ENCODE measurements at regions not wholly inside any gene's neighbourhood (a gene's known extent, or its start where the extent isn't known, plus 50 kb on each side); places are given as distances from the start of the nearest gene placed in this dataset.

DNA sequence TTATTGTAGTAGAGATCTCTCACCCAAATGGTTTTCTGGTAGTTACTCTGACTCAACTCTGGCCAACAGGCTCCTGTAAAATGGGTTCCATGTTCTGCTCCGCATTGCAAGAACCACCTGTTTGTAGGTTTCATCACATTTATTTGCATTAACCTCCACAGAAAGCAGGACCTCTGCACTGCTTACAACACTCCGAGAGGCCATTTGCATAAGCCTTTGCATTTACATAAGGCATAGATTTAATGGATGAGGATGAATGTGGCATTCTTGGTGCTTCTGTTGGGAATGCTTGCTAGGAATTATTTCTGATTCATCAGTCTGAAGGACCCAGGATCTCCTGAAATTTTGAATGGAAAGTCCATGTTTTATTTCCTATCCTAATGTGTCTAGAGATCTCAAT, 320.1 kb downstream of the ZNF621 start:
- peaks cover 4% of the 10 kb centered on the region in 2 experiments; a peak in 1 of 4 replicates for H3K9me3 ChIP-seq (ENCODE audit: insufficient read depth in 2 of 2, low read depth in 1 of 2, low read length in 1 of 2)
- no peak for DNase-seq (ENCODE audit: low read depth in 1 of 2, low spot score in 2 of 2)
- WGBS, 2 experiments (ENCODE audit: extremely low coverage in 1 of 2, insufficient coverage in 1 of 2, insufficient read length in 1 of 2, insufficient replicate concordance in 2 of 2, low coverage in 1 of 2, low lambda C conversion rate in 2 of 2, missing lambda C conversion rate in 1 of 2), result 72% methylated on average over 2 of the region's 2 CpGs; no CpG with 5 or more reads in 1 of the 2 experiments
- H3K23me2 ChIP-seq (ENCODE audit: low read depth, low read length), result no peaks in the 10 kb centered on the region; the same call in 1 of the 2 replicates
- POLR2A ChIA-PET (ENCODE audit: partially characterized antibody), result no interaction called here
- no peak overlapping the region for H4K5ac ChIP-seq (ENCODE audit: insufficient read length, low read depth, low read length)
- H3K27ac ChIP-seq (ENCODE audit: low read depth, low read length), result no peak overlapping the region
- H3K9ac ChIP-seq (replicated peaks in 1 of 4; ENCODE audit: extremely low read depth in 1 of 4, low read depth in 3 of 4, low read length in 3 of 4), result no peak overlapping the region
- no peak overlapping the region for H4K91ac ChIP-seq (replicated peaks; ENCODE audit: insufficient read length, low read length)
- no peaks in the 10 kb centered on the region for H4K20me1 ChIP-seq (replicated peaks in 1 of 2; ENCODE audit: control insufficient read depth in 1 of 2, insufficient read depth in 2 of 2, low read length in 2 of 2)
- H2BK15ac ChIP-seq (ENCODE audit: low read length), result no peak overlapping the region; the same call in 1 of the 2 replicates
- H2AK5ac ChIP-seq (ENCODE audit: low read depth, low read length), result no peak overlapping the region
- no peaks in the 10 kb centered on the region for H3K36me3 ChIP-seq (ENCODE audit: control insufficient read depth in 2 of 4, insufficient read depth in 4 of 4, low read length in 3 of 4)
- H3K56ac ChIP-seq (replicated peaks; ENCODE audit: insufficient read length, low read depth, low read length), result no peak overlapping the region
- H3K4me3 ChIP-seq (ENCODE audit: extremely low read depth in 1 of 4, insufficient read depth in 2 of 4, low read depth in 3 of 4, low read length in 4 of 4), result no peak overlapping the region
- H3K18ac ChIP-seq (ENCODE audit: extremely low read depth, low read length), result no peak overlapping the region
- no peak overlapping the region for H2AFZ ChIP-seq (ENCODE audit: low read length)
- H3K4ac ChIP-seq (replicated peaks; ENCODE audit: insufficient read length, low read depth, low read length), result no peak overlapping the region
- CTCF ChIA-PET (ENCODE audit: partially characterized antibody), result no interaction called here
- H3K79me2 ChIP-seq (ENCODE audit: control insufficient read depth in 1 of 2, insufficient read depth in 2 of 2, low read length in 2 of 2), result no peaks in the 10 kb centered on the region
- peaks cover 6 to 10% (median 8%) of the 10 kb centered on the region in 4 experiments; a peak in 6 of 7 replicates for H3K4me1 ChIP-seq (replicated peaks in 1 of 4; ENCODE audit: control insufficient read depth in 3 of 4, insufficient read depth in 4 of 4, low read length in 3 of 4)
- no peak overlapping the region for H3K4me2 ChIP-seq (ENCODE audit: insufficient read depth in 1 of 2, low read depth in 2 of 2, low read length in 2 of 2)
- H4K8ac ChIP-seq (ENCODE audit: extremely low read depth, insufficient read depth, low read length), result no peak overlapping the region
- no peaks in the 10 kb centered on the region for H3K27me3 ChIP-seq (replicated peaks in 1 of 4; ENCODE audit: control insufficient read depth in 3 of 4, extremely low read depth in 1 of 4, insufficient read depth in 3 of 4, low read length in 3 of 4)
- H2BK5ac ChIP-seq (ENCODE audit: low read depth, low read length), result no peak overlapping the region
- no peak overlapping the region for H3K14ac ChIP-seq (ENCODE audit: insufficient read length)
- no peak overlapping the region for H3K23ac ChIP-seq (ENCODE audit: insufficient read length)
- no peaks in the 10 kb centered on the region for H3K79me1 ChIP-seq (ENCODE audit: low read depth, low read length)
- peak overlapping the region; percentile 43; the same call in 1 of the 2 replicates for H2BK20ac ChIP-seq (ENCODE audit: low read length)
- no peak overlapping the region for H2BK12ac ChIP-seq (ENCODE audit: low read depth, low read length)
- no peak overlapping the region for H2BK120ac ChIP-seq (replicated peaks; ENCODE audit: low read depth, low read length)
- no peak for FAIRE-seq
- no peak for TF ChIP-seq NANOG (IDR thresholded peaks at IDR 0.05; ENCODE audit: insufficient read depth, low read depth, low read length, poor library complexity, severe bottlenecking)
- no peak for TF ChIP-seq SAP30 (IDR thresholded peaks at IDR 0.05; ENCODE audit: insufficient read depth, insufficient replicate concordance, low read length)
- TF ChIP-seq, protein P1, sequence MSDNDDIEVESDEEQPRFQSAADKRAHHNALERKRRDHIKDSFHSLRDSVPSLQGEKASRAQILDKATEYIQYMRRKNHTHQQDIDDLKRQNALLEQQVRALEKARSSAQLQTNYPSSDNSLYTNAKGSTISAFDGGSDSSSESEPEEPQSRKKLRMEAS (IDR thresholded peaks at IDR 0.05), result no peak
- TF ChIP-seq JUN (IDR thresholded peaks at IDR 0.05; ENCODE audit: low read depth, low read length), result no peak
- TF ChIP-seq SP2 (IDR thresholded peaks at IDR 0.05; ENCODE audit: low read length), result no peak
- no peak for TF ChIP-seq POU5F1 (IDR thresholded peaks at IDR 0.05; ENCODE audit: low read depth, low read length)
- no peak for TF ChIP-seq CEBPB (IDR thresholded peaks at IDR 0.05; ENCODE audit: low read depth, low read length)
- TF ChIP-seq POLR2A (IDR thresholded peaks at IDR 0.05; ENCODE audit: control extremely low read depth in 1 of 2, low read depth in 2 of 2, low read length in 2 of 2), result no peak
- TF ChIP-seq TAF1 (IDR thresholded peaks at IDR 0.05; ENCODE audit: low read depth, low read length), result no peak
- TF ChIP-seq CHD1 (IDR thresholded peaks at IDR 0.05; ENCODE audit: low read depth, low read length), result no peak
- TF ChIP-seq, protein P2, sequence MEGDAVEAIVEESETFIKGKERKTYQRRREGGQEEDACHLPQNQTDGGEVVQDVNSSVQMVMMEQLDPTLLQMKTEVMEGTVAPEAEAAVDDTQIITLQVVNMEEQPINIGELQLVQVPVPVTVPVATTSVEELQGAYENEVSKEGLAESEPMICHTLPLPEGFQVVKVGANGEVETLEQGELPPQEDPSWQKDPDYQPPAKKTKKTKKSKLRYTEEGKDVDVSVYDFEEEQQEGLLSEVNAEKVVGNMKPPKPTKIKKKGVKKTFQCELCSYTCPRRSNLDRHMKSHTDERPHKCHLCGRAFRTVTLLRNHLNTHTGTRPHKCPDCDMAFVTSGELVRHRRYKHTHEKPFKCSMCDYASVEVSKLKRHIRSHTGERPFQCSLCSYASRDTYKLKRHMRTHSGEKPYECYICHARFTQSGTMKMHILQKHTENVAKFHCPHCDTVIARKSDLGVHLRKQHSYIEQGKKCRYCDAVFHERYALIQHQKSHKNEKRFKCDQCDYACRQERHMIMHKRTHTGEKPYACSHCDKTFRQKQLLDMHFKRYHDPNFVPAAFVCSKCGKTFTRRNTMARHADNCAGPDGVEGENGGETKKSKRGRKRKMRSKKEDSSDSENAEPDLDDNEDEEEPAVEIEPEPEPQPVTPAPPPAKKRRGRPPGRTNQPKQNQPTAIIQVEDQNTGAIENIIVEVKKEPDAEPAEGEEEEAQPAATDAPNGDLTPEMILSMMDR (IDR thresholded peaks at IDR 0.05; ENCODE audit: control extremely low read depth in 1 of 3, insufficient read depth in 1 of 3, low read depth in 1 of 3, low read length in 3 of 3), result no peak
- no peak for TF ChIP-seq EZH2 (IDR thresholded peaks at IDR 0.05; ENCODE audit: low read depth, low read length, severe bottlenecking)
- TF ChIP-seq ASH2L (IDR thresholded peaks at IDR 0.05; ENCODE audit: low read length), result no peak
